SK-N-SH treated with all-trans-retinoic acid at 6 μM for 48 hours (cell line): ENCODE measurements at regions not wholly inside any gene's neighbourhood (a gene's known extent, or its start where the extent isn't known, plus 50 kb on each side); places are given as distances from the start of the nearest gene placed in this dataset.
A peak's percentile ranks its signal among the peaks of the same experiment; 100 is the strongest.

Experiments used
- ATAC-seq: fragments of 200-7000 bp; cut with Tn5 transposase; 3 replicates; pipeline ENCODE4 v1.9.1; 2020; ENCODE audit warnings: mild to moderate bottlenecking, moderate library complexity
- ARNTL ChIP-seq: fragments of 450-650 bp; formaldehyde crosslinking; IDR thresholded peaks from 2 replicates; pipeline ENCODE4 v1.5.0; 2020; ENCODE audit warnings: low read depth, mild to moderate bottlenecking, moderate library complexity, borderline replicate concordance
- BACH2 ChIP-seq: fragments of 250-450 bp; sonication (Bioruptor Pico); IDR thresholded peaks from 2 replicates; pipeline ENCODE4 v1.9.0; 2021; ENCODE audit warnings: mild to moderate bottlenecking, borderline replicate concordance
- CSDC2 ChIP-seq: fragments of 250-450 bp; sonication (Bioruptor Pico); IDR thresholded peaks from 2 replicates; pipeline ENCODE4 v1.5.0; 2020; ENCODE audit warnings: mild to moderate bottlenecking, moderate library complexity
- CSRNP3 ChIP-seq: fragments of 250-450 bp; sonication (Bioruptor Pico); IDR thresholded peaks from 2 replicates; pipeline ENCODE4 v1.5.1; 2021; ENCODE audit warnings: mild to moderate bottlenecking, moderate library complexity
- ESRRG ChIP-seq: fragments of 250-450 bp; sonication (Bioruptor Pico); IDR thresholded peaks from 2 replicates; pipeline ENCODE4 v1.6.1; 2021; ENCODE audit warnings: mild to moderate bottlenecking
- GLIS3 ChIP-seq: fragments of 250-450 bp; sonication (Bioruptor Pico); IDR thresholded peaks from 2 replicates; pipeline ENCODE4 v1.5.0; 2020; ENCODE audit warnings: mild to moderate bottlenecking, moderate library complexity
- ISL1 ChIP-seq: fragments of 250-450 bp; sonication (Bioruptor Pico); IDR thresholded peaks from 2 replicates; pipeline ENCODE4 v2.1.2; 2022; ENCODE audit warnings: mild to moderate bottlenecking, moderate library complexity
- OSR1 ChIP-seq: fragments of 250-450 bp; sonication (Bioruptor Pico); IDR thresholded peaks from 2 replicates; pipeline ENCODE4 v1.8.0; 2022; ENCODE audit warnings: moderate library complexity, mild to moderate bottlenecking, inconsistent platforms
- PATZ1 ChIP-seq: fragments of 250-450 bp; sonication (Bioruptor Pico); IDR thresholded peaks from 2 replicates; pipeline ENCODE4 v1.8.0; 2020; ENCODE audit warnings: mild to moderate bottlenecking, moderate library complexity, borderline replicate concordance
- POU6F1 ChIP-seq: fragments of 250-450 bp; sonication (Bioruptor Pico); IDR thresholded peaks from 2 replicates; pipeline ENCODE4 v1.8.0; 2021; ENCODE audit warnings: low read depth, mild to moderate bottlenecking, moderate library complexity, borderline replicate concordance
- PPARA ChIP-seq: fragments of 250-450 bp; sonication (Bioruptor Pico); IDR thresholded peaks from 2 replicates; pipeline ENCODE4 v1.5.0; 2020; ENCODE audit warnings: mild to moderate bottlenecking, borderline replicate concordance
- RARB ChIP-seq: fragments of 250-450 bp; sonication (Bioruptor Pico); IDR thresholded peaks from 2 replicates; pipeline ENCODE4 v1.8.0; 2021; ENCODE audit warnings: mild to moderate bottlenecking, moderate library complexity
- TCF4 ChIP-seq: fragments of 250-450 bp; sonication (Bioruptor Pico); IDR thresholded peaks from 2 replicates; pipeline ENCODE4 v1.8.0; 2021; ENCODE audit warnings: mild to moderate bottlenecking, moderate library complexity, borderline replicate concordance
- TOX ChIP-seq: fragments of 250-450 bp; sonication (Bioruptor Pico); IDR thresholded peaks from 2 replicates; pipeline ENCODE4 v1.8.0; 2021; ENCODE audit warnings: mild to moderate bottlenecking, moderate library complexity, borderline replicate concordance
- TSHZ2 ChIP-seq: fragments of 250-450 bp; sonication (Bioruptor Pico); IDR thresholded peaks from 2 replicates; pipeline ENCODE4 v1.5.0; 2020; ENCODE audit warnings: mild to moderate bottlenecking, moderate library complexity
- ZC3H10 ChIP-seq: fragments of 250-450 bp; sonication (Bioruptor Pico); IDR thresholded peaks from 2 replicates; pipeline ENCODE4 v1.5.1; 2021; ENCODE audit warnings: mild to moderate bottlenecking, moderate library complexity
- ZFP3 ChIP-seq: fragments of 250-450 bp; sonication (Bioruptor Pico); IDR thresholded peaks from 2 replicates; pipeline ENCODE4 v1.5.0; 2020; ENCODE audit warnings: mild to moderate bottlenecking, moderate library complexity
- ZFP30 ChIP-seq: fragments of 450-650 bp; formaldehyde crosslinking; IDR thresholded peaks from 2 replicates; pipeline ENCODE4 v1.5.0; 2022; ENCODE audit warnings: mild to moderate bottlenecking, moderate library complexity
- ZNF565 ChIP-seq: fragments of 450-650 bp; formaldehyde crosslinking; conservative IDR thresholded peaks from 2 replicates; pipeline ENCODE4 v1.5.0; 2020; ENCODE audit warnings: low read depth, mild to moderate bottlenecking, moderate library complexity
- ZNF70 ChIP-seq: fragments of 450-650 bp; formaldehyde crosslinking; IDR thresholded peaks from 2 replicates; pipeline ENCODE4 v1.5.0; 2020; ENCODE audit warnings: mild to moderate bottlenecking, moderate library complexity
- ZNF8 ChIP-seq: fragments of 450-650 bp; formaldehyde crosslinking; IDR thresholded peaks from 2 replicates; pipeline ENCODE4 v1.5.0; 2020; ENCODE audit warnings: mild to moderate bottlenecking, moderate library complexity

GRCh38 chr5:60522292-60522905 lies 177.6 kb downstream of the DEPDC1B start (continued):
- peak; percentile 58; the same call in 1 of the 2 replicates for TF ChIP-seq TSHZ2 (CRISPR knock-in tag)
- TF ChIP-seq GLIS3 (CRISPR knock-in tag) = peak; percentile 45; the same call in 1 of the 2 replicates
- TF ChIP-seq ZNF565 (CRISPR knock-in tag) = no peak
- TF ChIP-seq ZFP30 (CRISPR knock-in tag) = no peak
- TF ChIP-seq ZNF8 (CRISPR knock-in tag) = 0 out of 2 replicates have a peak, but pooled peaks have one; percentile 28
- TF ChIP-seq BACH2 (CRISPR knock-in tag) = no peak
- TF ChIP-seq ZFP3 (CRISPR knock-in tag) = no peak
- no peak for TF ChIP-seq ESRRG (CRISPR knock-in tag)
- no peak for TF ChIP-seq OSR1
- TF ChIP-seq CSDC2 (CRISPR knock-in tag) = no peak
- TF ChIP-seq, all 23 proteins: peak for 6

GRCh38 chr5:60521376-60522291 lies 178.3 kb downstream of the DEPDC1B start:
- no peak for TF ChIP-seq RARB (CRISPR knock-in tag)
- TF ChIP-seq, all 23 proteins: peak for 0
- peak; percentile 37; the same call in 2 of the 3 replicates for ATAC-seq

GRCh38 chr5:60520451-60521227 lies 179.3 kb downstream of the DEPDC1B start:
- no peak for ATAC-seq
- no peak for TF ChIP-seq ZNF565 (CRISPR knock-in tag)
- no peak for TF ChIP-seq GLIS3 (CRISPR knock-in tag)
- TF ChIP-seq ISL1 (CRISPR knock-in tag) = no peak
- no peak for TF ChIP-seq TCF4
- no peak for TF ChIP-seq TSHZ2 (CRISPR knock-in tag)
- no peak for TF ChIP-seq POU6F1 (CRISPR knock-in tag)

GRCh38 chr5:60519372-60519771 lies 180.6 kb downstream of the DEPDC1B start:
- no peak for ATAC-seq
- TF ChIP-seq CSDC2 (CRISPR knock-in tag) (no peak), ISL1 (CRISPR knock-in tag) (no peak), ARNTL (CRISPR knock-in tag) (no peak), ZNF70 (CRISPR knock-in tag) (no peak), ZFP3 (CRISPR knock-in tag) (no peak), ZFP30 (CRISPR knock-in tag) (no peak), OSR1 (no peak), CSRNP3 (CRISPR knock-in tag) (no peak), ZNF8 (CRISPR knock-in tag) (no peak), RARB (CRISPR knock-in tag) (no peak), TOX (CRISPR knock-in tag) (no peak), PATZ1 (CRISPR knock-in tag) (no peak), ZNF565 (CRISPR knock-in tag) (no peak), ZC3H10 (CRISPR knock-in tag) (no peak), PPARA (CRISPR knock-in tag) (no peak)
